ENCODE measurements at regions not wholly inside any gene's neighbourhood (a gene's known extent, or its start where the extent isn't known, plus 50 kb on each side); places are given as distances from the start of the nearest gene placed in this dataset.

GRCh38 chr9:87322840-87323635 lies 174.6 kb upstream of the DAPK1 start:
- no peaks in the 10 kb centered on the region for H3K4me1 ChIP-seq (ENCODE audit: insufficient read depth, low read length)
- H3K9me3 ChIP-seq (ENCODE audit: control insufficient read depth, insufficient read depth, low read length) = no peaks in the 10 kb centered on the region
- no peaks in the 10 kb centered on the region; the same call in 1 of the 2 replicates for H3K36me3 ChIP-seq (ENCODE audit: insufficient read depth, low read length)
- no peak overlapping the region for H3K9ac ChIP-seq (ENCODE audit: low read depth, low read length)

GRCh38 chr9:87323928-87324327 lies 173.7 kb upstream of the DAPK1 start:
- H3K9me3 ChIP-seq (ENCODE audit: control insufficient read depth, insufficient read depth, low read length) = no peaks in the 10 kb centered on the region
- no peaks in the 10 kb centered on the region; the same call in 1 of the 2 replicates for H3K36me3 ChIP-seq (ENCODE audit: insufficient read depth, low read length)
- H3K4me1 ChIP-seq (ENCODE audit: insufficient read depth, low read length) = no peaks in the 10 kb centered on the region
- H3K9ac ChIP-seq (ENCODE audit: low read depth, low read length) = no peak overlapping the region

DNA sequence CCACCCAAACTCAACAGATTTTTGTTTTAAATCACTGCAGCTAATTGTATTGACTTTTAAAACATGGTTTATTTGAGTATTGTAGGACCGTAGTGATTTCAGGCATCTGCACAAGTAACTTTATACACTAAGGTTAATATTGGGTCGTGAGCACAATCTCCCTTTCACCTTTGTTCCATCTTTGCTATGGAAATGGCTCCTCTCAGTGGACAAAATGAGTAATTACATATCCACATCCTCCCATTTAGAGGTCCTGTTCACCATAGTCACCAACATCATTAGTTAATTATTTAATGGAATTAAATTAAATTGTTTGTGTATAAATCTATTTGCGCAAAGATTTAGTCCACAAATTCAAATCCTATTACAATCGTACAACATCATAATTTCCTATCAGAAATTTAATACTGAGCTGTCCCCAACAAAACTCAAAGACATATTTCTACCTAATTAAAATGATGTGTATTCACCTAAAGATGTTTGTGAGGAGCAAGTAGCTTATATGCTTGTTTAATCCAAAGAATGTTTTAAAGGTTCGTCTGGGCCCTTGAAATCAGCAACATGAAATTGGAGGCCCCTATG lies 173.0 kb upstream of the DAPK1 start:
- Histone ChIP-seq H3K36me3 (ENCODE audit: insufficient read depth, low read length) (no peaks in the 10 kb centered on the region), H3K9ac (ENCODE audit: low read depth, low read length) (no peak overlapping the region), H3K4me1 (ENCODE audit: insufficient read depth, low read length) (no peaks in the 10 kb centered on the region), H3K9me3 (ENCODE audit: control insufficient read depth, insufficient read depth, low read length) (no peaks in the 10 kb centered on the region)

DNA sequence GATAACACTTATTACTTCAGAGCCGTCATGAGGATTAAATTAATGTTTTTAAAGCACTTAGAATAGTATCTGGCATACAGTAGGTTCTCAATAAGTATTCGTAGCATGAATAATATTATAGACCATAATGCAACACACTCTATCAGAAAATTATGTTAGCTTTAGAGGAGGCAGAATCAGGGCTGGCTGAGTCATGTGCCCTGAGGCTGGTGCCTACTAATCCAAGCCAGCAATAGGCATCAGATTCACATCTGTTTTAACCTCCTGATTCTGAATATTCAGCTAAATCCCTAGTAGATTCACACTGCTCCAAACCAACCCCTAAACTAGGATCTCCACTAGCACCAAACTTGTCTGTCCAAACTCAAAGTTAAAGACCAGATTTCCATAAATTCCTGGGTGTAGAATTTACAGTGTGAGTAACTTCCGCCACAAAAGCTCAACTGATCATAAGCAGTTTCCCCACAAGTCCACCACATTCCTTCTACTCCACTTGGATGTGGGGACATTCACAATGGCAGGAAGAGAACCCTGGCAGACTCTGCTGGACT lies 170.0 kb upstream of the DAPK1 start:
- Histone ChIP-seq H3K4me1 (ENCODE audit: insufficient read depth, low read length) (no peaks in the 10 kb centered on the region), H3K9me3 (ENCODE audit: control insufficient read depth, insufficient read depth, low read length) (peaks cover 19% of the 10 kb centered on the region), H3K36me3 (ENCODE audit: insufficient read depth, low read length) (no peaks in the 10 kb centered on the region), H3K9ac (ENCODE audit: low read depth, low read length) (no peak overlapping the region)

DNA sequence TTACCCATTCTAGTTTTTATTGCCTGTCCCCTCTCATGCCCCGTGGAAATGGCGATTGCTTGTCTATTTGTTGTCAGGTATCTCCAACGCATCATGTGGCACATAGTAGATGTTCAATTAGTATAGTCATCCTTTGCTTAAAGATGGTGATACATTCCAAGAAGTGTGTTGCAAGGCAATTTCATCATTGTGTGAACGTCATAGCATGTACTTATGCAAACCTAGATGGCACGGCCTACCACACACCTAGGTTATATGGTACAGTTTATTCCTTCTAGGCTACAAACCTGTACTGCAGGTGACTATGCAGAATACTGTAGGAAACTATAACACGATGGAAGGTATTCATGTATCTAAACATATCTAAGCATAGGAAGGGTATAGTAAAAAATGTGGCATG lies 163.9 kb upstream of the DAPK1 start:
- peaks cover 7% of the 10 kb centered on the region for H3K4me1 ChIP-seq (ENCODE audit: insufficient read depth, low read length)
- H3K36me3 ChIP-seq (ENCODE audit: insufficient read depth, low read length) = no peaks in the 10 kb centered on the region
- peaks cover 19% of the 10 kb centered on the region for H3K9me3 ChIP-seq (ENCODE audit: control insufficient read depth, insufficient read depth, low read length)
- no peak overlapping the region for H3K9ac ChIP-seq (ENCODE audit: low read depth, low read length)

GRCh38 chr9:87334366-87334765 lies 163.3 kb upstream of the DAPK1 start:
- H3K9me3 ChIP-seq (ENCODE audit: control insufficient read depth, insufficient read depth, low read length) = peaks cover 19% of the 10 kb centered on the region
- no peak overlapping the region for H3K9ac ChIP-seq (ENCODE audit: low read depth, low read length)
- no peaks in the 10 kb centered on the region for H3K36me3 ChIP-seq (ENCODE audit: insufficient read depth, low read length)
- peaks cover 10% of the 10 kb centered on the region for H3K4me1 ChIP-seq (ENCODE audit: insufficient read depth, low read length)

- H3K4me1 ChIP-seq (ENCODE audit: insufficient read depth, low read length) = peaks cover 14% of the 10 kb centered on the region
- no peaks in the 10 kb centered on the region for H3K36me3 ChIP-seq (ENCODE audit: insufficient read depth, low read length)
- H3K9me3 ChIP-seq (ENCODE audit: control insufficient read depth, insufficient read depth, low read length) = peaks cover 9% of the 10 kb centered on the region
- no peak overlapping the region for H3K9ac ChIP-seq (ENCODE audit: low read depth, low read length)
Observed at GRCh38 chr9:87336407-87336806, 161.3 kb upstream of the DAPK1 start.

DNA sequence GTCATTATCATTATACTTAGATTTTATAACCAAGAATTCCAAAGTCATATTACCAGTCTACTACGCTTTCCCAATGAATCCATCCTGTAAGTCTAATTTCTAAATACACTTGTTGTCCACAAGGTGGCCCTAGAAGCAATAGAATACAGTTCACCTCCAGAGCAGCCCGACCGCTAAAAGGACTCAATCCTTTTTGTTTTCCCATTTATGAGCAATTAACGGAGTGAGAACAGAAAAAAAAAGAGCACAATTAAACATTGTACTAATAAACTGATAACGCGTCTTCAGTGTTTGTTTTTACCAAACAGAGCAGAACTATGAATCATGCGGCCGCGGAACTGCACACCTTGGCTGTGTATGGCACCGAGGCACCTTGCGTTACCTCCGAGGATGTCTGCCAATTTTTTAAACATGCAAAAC lies 160.7 kb upstream of the DAPK1 start:
- Histone ChIP-seq H3K9ac (ENCODE audit: low read depth, low read length) (peak overlapping the region; percentile 81), H3K4me1 (ENCODE audit: insufficient read depth, low read length) (peaks cover 14% of the 10 kb centered on the region), H3K9me3 (ENCODE audit: control insufficient read depth, insufficient read depth, low read length) (peaks cover 4% of the 10 kb centered on the region; the same call in 1 of the 2 replicates), H3K36me3 (ENCODE audit: insufficient read depth, low read length) (no peaks in the 10 kb centered on the region)

DNA sequence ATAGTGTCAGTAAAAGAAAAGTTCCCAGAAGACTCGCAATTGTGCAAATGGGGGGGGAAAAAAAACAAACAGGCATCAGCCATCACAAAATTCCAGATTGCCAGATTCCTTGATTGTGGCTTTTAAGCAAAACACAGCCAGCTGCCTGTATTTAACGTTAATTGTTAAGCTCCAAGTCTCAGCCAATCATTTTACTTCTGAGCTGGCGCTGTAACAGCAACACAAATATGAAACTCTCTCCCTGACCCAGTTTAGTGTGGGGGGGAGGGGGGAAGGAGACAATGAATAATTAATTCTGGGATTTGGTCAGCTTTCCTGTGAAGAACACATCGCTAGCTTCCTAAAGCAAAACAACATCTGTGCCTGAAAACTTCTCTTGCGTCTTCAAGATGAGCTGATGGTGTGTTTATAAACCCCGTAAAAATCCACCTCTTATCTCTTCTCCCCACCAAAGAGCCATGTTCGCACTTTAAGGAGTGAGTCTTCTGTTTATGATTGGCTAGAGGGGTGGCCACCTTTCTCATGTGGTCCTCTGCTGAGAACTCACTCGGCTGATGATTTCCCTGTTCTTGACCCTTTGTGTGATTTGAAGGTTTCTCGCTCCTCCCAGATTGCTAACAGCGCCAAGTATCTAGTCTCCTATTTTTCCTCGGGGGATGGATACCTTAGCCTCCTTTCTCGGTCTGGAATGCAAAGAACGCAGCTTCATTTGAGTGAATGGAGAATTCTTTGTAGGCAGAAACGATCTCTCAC lies 160.2 kb upstream of the DAPK1 start:
- Histone ChIP-seq H3K9me3 (ENCODE audit: control insufficient read depth, insufficient read depth, low read length) (no peaks in the 10 kb centered on the region), H3K9ac (ENCODE audit: low read depth, low read length) (peak overlapping the region; percentile 81), H3K36me3 (ENCODE audit: insufficient read depth, low read length) (no peaks in the 10 kb centered on the region), H3K4me1 (ENCODE audit: insufficient read depth, low read length) (peaks cover 14% of the 10 kb centered on the region)

- Histone ChIP-seq H3K36me3 (ENCODE audit: insufficient read depth, low read length) (no peaks in the 10 kb centered on the region), H3K4me1 (ENCODE audit: insufficient read depth, low read length) (peaks cover 14% of the 10 kb centered on the region), H3K9me3 (ENCODE audit: control insufficient read depth, insufficient read depth, low read length) (no peaks in the 10 kb centered on the region), H3K9ac (ENCODE audit: low read depth, low read length) (peak overlapping the region; percentile 81)
Observed at GRCh38 chr9:87338088-87338989, 159.3 kb upstream of the DAPK1 start.

DNA sequence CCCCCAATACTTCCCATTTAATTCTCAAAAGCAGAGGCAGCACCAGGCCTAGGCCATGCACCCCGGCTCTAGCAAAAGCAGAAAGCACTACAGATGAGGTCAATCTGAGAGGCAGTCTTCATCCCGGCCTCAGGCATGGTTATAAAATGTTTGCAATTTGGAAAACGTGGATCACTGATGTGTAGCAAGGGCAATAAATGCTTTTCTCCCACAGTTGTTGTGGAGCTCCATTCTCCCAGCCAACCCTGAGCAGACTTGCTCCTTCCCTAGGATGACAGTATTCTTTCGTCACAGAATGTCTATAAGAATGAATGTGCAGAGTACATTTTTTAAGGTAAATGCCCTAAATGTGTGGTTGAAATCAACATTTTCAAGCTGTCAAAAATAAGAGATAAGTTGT lies 157.3 kb upstream of the DAPK1 start:
- Histone ChIP-seq H3K9me3 (ENCODE audit: control insufficient read depth, insufficient read depth, low read length) (no peaks in the 10 kb centered on the region), H3K36me3 (ENCODE audit: insufficient read depth, low read length) (no peaks in the 10 kb centered on the region), H3K4me1 (ENCODE audit: insufficient read depth, low read length) (peaks cover 14% of the 10 kb centered on the region), H3K9ac (ENCODE audit: low read depth, low read length) (no peak overlapping the region)

GRCh38 chr9:87342743-87343142 lies 154.9 kb upstream of the DAPK1 start:
- Histone ChIP-seq H3K9ac (ENCODE audit: low read depth, low read length) (no peak overlapping the region), H3K4me1 (ENCODE audit: insufficient read depth, low read length) (peaks cover 18% of the 10 kb centered on the region), H3K36me3 (ENCODE audit: insufficient read depth, low read length) (no peaks in the 10 kb centered on the region), H3K9me3 (ENCODE audit: control insufficient read depth, insufficient read depth, low read length) (no peaks in the 10 kb centered on the region)

GRCh38 chr9:87343816-87344430 lies 153.7 kb upstream of the DAPK1 start:
- H3K36me3 ChIP-seq (ENCODE audit: insufficient read depth, low read length) = no peaks in the 10 kb centered on the region
- H3K9me3 ChIP-seq (ENCODE audit: control insufficient read depth, insufficient read depth, low read length) = no peaks in the 10 kb centered on the region
- peaks cover 10% of the 10 kb centered on the region for H3K4me1 ChIP-seq (ENCODE audit: insufficient read depth, low read length)
- H3K9ac ChIP-seq (ENCODE audit: low read depth, low read length) = no peak overlapping the region
